ENCODE measurements at regions not wholly inside any gene's neighbourhood (a gene's known extent, or its start where the extent isn't known, plus 50 kb on each side); places are given as distances from the start of the nearest gene placed in this dataset.

GRCh38 chr14:43687921-43688320 is 819.2 kb downstream of the FSCB start:
- H3K4me1 Mint-ChIP-seq: no peaks in the 10 kb centered on the region
- no peak overlapping the region for H3K27ac Mint-ChIP-seq (ENCODE audit: unreplicated experiment)
- H3K36me3 Mint-ChIP-seq (ENCODE audit: low read depth): no peaks in the 10 kb centered on the region
- H3K4me3 Mint-ChIP-seq: no peak overlapping the region
- DNase-seq (ENCODE audit: low read depth, low spot score): no peak
- no peaks in the 10 kb centered on the region for H3K9me3 Mint-ChIP-seq
- no peak for TF ChIP-seq CTCF (conservative IDR thresholded peaks at IDR 0.05)
- no peaks in the 10 kb centered on the region for H3K27me3 Mint-ChIP-seq (ENCODE audit: low read depth)

- H3K9me3 Mint-ChIP-seq: peaks cover 5% of the 10 kb centered on the region
- no peaks in the 10 kb centered on the region for H3K36me3 Mint-ChIP-seq (ENCODE audit: low read depth)
- no peak overlapping the region for H3K27ac Mint-ChIP-seq (ENCODE audit: unreplicated experiment)
- no peaks in the 10 kb centered on the region for H3K4me1 Mint-ChIP-seq
- no peaks in the 10 kb centered on the region for H3K27me3 Mint-ChIP-seq (ENCODE audit: low read depth)
- H3K4me3 Mint-ChIP-seq: no peak overlapping the region
- no peak for DNase-seq (ENCODE audit: low read depth, low spot score)
- TF ChIP-seq CTCF (conservative IDR thresholded peaks at IDR 0.05): no peak
Observed at GRCh38 chr14:43677581-43677980, 829.5 kb downstream of the FSCB start.

- Mint-ChIP-seq H3K4me1 (no peaks in the 10 kb centered on the region), H3K27me3 (ENCODE audit: low read depth) (no peaks in the 10 kb centered on the region), H3K4me3 (no peak overlapping the region), H3K9me3 (peaks cover 10% of the 10 kb centered on the region), H3K36me3 (ENCODE audit: low read depth) (no peaks in the 10 kb centered on the region), H3K27ac (ENCODE audit: unreplicated experiment) (no peak overlapping the region)
- DNase-seq (ENCODE audit: low read depth, low spot score): no peak
- TF ChIP-seq CTCF (conservative IDR thresholded peaks at IDR 0.05): no peak
Observed at GRCh38 chr14:43674273-43674672, 832.8 kb downstream of the FSCB start.

GRCh38 chr14:43671716-43672485 is 835.2 kb downstream of the FSCB start:
- no peaks in the 10 kb centered on the region for H3K4me1 Mint-ChIP-seq

GRCh38 chr14:43669355-43669754 is 837.7 kb downstream of the FSCB start:
- H3K4me1 Mint-ChIP-seq: no peaks in the 10 kb centered on the region
- no peaks in the 10 kb centered on the region for H3K27me3 Mint-ChIP-seq (ENCODE audit: low read depth)
- no peak overlapping the region for H3K27ac Mint-ChIP-seq (ENCODE audit: unreplicated experiment)
- TF ChIP-seq CTCF (conservative IDR thresholded peaks at IDR 0.05): no peak
- H3K9me3 Mint-ChIP-seq: peaks cover 12% of the 10 kb centered on the region
- H3K4me3 Mint-ChIP-seq: no peak overlapping the region
- DNase-seq (ENCODE audit: low read depth, low spot score): no peak
- no peaks in the 10 kb centered on the region for H3K36me3 Mint-ChIP-seq (ENCODE audit: low read depth)

More at GRCh38 chr14:43671716-43672485, 835.2 kb downstream of the FSCB start:
- no peaks in the 10 kb centered on the region for H3K36me3 Mint-ChIP-seq (ENCODE audit: low read depth)
- no peak overlapping the region for H3K4me3 Mint-ChIP-seq
- no peak overlapping the region for H3K27ac Mint-ChIP-seq (ENCODE audit: unreplicated experiment)
- TF ChIP-seq CTCF (conservative IDR thresholded peaks at IDR 0.05): no peak
- no peak for DNase-seq (ENCODE audit: low read depth, low spot score)
- no peaks in the 10 kb centered on the region for H3K27me3 Mint-ChIP-seq (ENCODE audit: low read depth)
- H3K9me3 Mint-ChIP-seq: peaks cover 16% of the 10 kb centered on the region

Measured in neural crest cell (in vitro differentiated cells).